Endodermal cell (in vitro differentiated cells): ENCODE measurements at regions not wholly inside any gene's neighbourhood (a gene's known extent, or its start where the extent isn't known, plus 50 kb on each side); places are given as distances from the start of the nearest gene placed in this dataset.
A peak's percentile ranks its signal among the peaks of the same experiment; 100 is the strongest.

ENCODE experiments used
- DNase-seq: peaks from one replicate; pipeline ENCODE4 v3.0.0-alpha.2; 2017
- H3K27ac ChIP-seq: 2 replicates; pipeline ENCODE4 v1.5.1; 2013; ENCODE audit warnings: mild to moderate bottlenecking, low read depth, low read length, moderate library complexity
- H3K27me3 ChIP-seq: 2 replicates; pipeline ENCODE4 v1.6.1; 2013; ENCODE audit warnings: mild to moderate bottlenecking, low read length, moderate library complexity; ENCODE audit not compliant: insufficient read depth, control insufficient read depth, poor library complexity, severe bottlenecking
- H3K36me3 ChIP-seq: 2 replicates; pipeline ENCODE4 v1.7.0; 2013; ENCODE audit warnings: mild to moderate bottlenecking, low read length, moderate library complexity; ENCODE audit not compliant: control insufficient read depth, insufficient read depth
- H3K4me1 ChIP-seq: one replicate; pipeline ENCODE4 v1.7.0; 2013; ENCODE audit warnings: low read length; ENCODE audit not compliant: control insufficient read depth, insufficient read depth
- H3K4me3 ChIP-seq: 2 replicates; pipeline ENCODE4 v1.5.1; 2013; ENCODE audit warnings: mild to moderate bottlenecking, low read length, moderate library complexity
- H3K9ac ChIP-seq: 2 replicates; pipeline ENCODE4 v1.6.1; 2013; ENCODE audit warnings: mild to moderate bottlenecking, low read length, moderate library complexity; ENCODE audit not compliant: poor library complexity, severe bottlenecking; ENCODE audit errors: extremely low read depth
- H3K9me3 ChIP-seq: 2 replicates; pipeline ENCODE4 v1.6.1; 2013; ENCODE audit warnings: mild to moderate bottlenecking, low read length, moderate library complexity; ENCODE audit not compliant: control insufficient read depth
- H3K27ac Mint-ChIP-seq: 2 replicates; pipeline ENCODE4 v1.8.0; 2020; ENCODE audit warnings: mixed read lengths
- H3K27me3 Mint-ChIP-seq: 2 replicates; pipeline ENCODE4 v1.8.0; 2021; ENCODE audit warnings: mild to moderate bottlenecking, mixed read lengths; ENCODE audit not compliant: insufficient read depth
- H3K36me3 Mint-ChIP-seq: 2 replicates; pipeline ENCODE4 v1.8.0; 2020; ENCODE audit warnings: low read depth, mixed read lengths
- H3K4me1 Mint-ChIP-seq: 2 replicates; pipeline ENCODE4 v1.8.0; 2020; ENCODE audit warnings: mixed read lengths
- H3K4me3 Mint-ChIP-seq: 2 replicates; pipeline ENCODE4 v1.8.0; 2020; ENCODE audit warnings: mild to moderate bottlenecking, moderate library complexity, mixed read lengths
- H3K9me3 Mint-ChIP-seq: 2 replicates; pipeline ENCODE4 v1.8.0; 2020; ENCODE audit warnings: mild to moderate bottlenecking, mixed read lengths
- WGBS, 2 experiments: methylation state at CpG; one replicate each; pipeline versions ENCODE4 v1.1.5 to v1.1.7; 2013; ENCODE audit warnings: missing lambda C conversion rate in 2 of 2, mixed read lengths in 1 of 2; ENCODE audit not compliant: insufficient coverage in 1 of 2, insufficient read length in 1 of 2; 5-methylcytosine and 5-hydroxymethylcytosine counted together
- TF ChIP-seq, protein P1 (sequence below): fragments of 200-600 bp; sonication (generic); conservative IDR thresholded peaks from 2 replicates; pipeline ENCODE4 v1.5.0; 2021; ENCODE audit warnings: antibody characterized with exemption, mild to moderate bottlenecking

GRCh38 chr2:35468245-35468644, 887.3 kb upstream of the CRIM1 start:
- Mint-ChIP-seq H3K27ac (no peak overlapping the region), H3K4me1 (peaks cover 5% of the 10 kb centered on the region), H3K9me3 (no peaks in the 10 kb centered on the region), H3K36me3 (peaks cover 7% of the 10 kb centered on the region), H3K27me3 (no peaks in the 10 kb centered on the region), H3K4me3 (no peak overlapping the region)
- H3K9me3 ChIP-seq: no peaks in the 10 kb centered on the region
- TF ChIP-seq, protein P1, sequence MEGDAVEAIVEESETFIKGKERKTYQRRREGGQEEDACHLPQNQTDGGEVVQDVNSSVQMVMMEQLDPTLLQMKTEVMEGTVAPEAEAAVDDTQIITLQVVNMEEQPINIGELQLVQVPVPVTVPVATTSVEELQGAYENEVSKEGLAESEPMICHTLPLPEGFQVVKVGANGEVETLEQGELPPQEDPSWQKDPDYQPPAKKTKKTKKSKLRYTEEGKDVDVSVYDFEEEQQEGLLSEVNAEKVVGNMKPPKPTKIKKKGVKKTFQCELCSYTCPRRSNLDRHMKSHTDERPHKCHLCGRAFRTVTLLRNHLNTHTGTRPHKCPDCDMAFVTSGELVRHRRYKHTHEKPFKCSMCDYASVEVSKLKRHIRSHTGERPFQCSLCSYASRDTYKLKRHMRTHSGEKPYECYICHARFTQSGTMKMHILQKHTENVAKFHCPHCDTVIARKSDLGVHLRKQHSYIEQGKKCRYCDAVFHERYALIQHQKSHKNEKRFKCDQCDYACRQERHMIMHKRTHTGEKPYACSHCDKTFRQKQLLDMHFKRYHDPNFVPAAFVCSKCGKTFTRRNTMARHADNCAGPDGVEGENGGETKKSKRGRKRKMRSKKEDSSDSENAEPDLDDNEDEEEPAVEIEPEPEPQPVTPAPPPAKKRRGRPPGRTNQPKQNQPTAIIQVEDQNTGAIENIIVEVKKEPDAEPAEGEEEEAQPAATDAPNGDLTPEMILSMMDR: no peak
- 51 to 62% methylated on average over 3 of the region's 3 CpGs for WGBS, 2 experiments
- peak overlapping the region; percentile 39 for H3K27ac ChIP-seq
- no peak for DNase-seq
- H3K4me1 ChIP-seq: no peaks in the 10 kb centered on the region
- H3K4me3 ChIP-seq: no peak overlapping the region
- H3K9ac ChIP-seq: no peak overlapping the region
- H3K36me3 ChIP-seq: no peaks in the 10 kb centered on the region
- no peaks in the 10 kb centered on the region for H3K27me3 ChIP-seq

- Mint-ChIP-seq H3K9me3 (no peaks in the 10 kb centered on the region), H3K4me1 (peaks cover 11% of the 10 kb centered on the region), H3K27ac (no peak overlapping the region), H3K27me3 (no peaks in the 10 kb centered on the region), H3K36me3 (no peaks in the 10 kb centered on the region), H3K4me3 (no peak overlapping the region)
- Histone ChIP-seq H3K9me3 (no peaks in the 10 kb centered on the region), H3K4me1 (no peaks in the 10 kb centered on the region), H3K27me3 (no peaks in the 10 kb centered on the region), H3K27ac (no peak overlapping the region), H3K36me3 (no peaks in the 10 kb centered on the region), H3K4me3 (no peak overlapping the region), H3K9ac (no peak overlapping the region)
- no peak for DNase-seq
- TF ChIP-seq, protein P1: no peak
- 83 to 93% methylated on average over 4 to 6 of the region's 6 CpGs for WGBS, 2 experiments
Measured at GRCh38 chr2:35463805-35464596, 891.6 kb upstream of the CRIM1 start.

DNA sequence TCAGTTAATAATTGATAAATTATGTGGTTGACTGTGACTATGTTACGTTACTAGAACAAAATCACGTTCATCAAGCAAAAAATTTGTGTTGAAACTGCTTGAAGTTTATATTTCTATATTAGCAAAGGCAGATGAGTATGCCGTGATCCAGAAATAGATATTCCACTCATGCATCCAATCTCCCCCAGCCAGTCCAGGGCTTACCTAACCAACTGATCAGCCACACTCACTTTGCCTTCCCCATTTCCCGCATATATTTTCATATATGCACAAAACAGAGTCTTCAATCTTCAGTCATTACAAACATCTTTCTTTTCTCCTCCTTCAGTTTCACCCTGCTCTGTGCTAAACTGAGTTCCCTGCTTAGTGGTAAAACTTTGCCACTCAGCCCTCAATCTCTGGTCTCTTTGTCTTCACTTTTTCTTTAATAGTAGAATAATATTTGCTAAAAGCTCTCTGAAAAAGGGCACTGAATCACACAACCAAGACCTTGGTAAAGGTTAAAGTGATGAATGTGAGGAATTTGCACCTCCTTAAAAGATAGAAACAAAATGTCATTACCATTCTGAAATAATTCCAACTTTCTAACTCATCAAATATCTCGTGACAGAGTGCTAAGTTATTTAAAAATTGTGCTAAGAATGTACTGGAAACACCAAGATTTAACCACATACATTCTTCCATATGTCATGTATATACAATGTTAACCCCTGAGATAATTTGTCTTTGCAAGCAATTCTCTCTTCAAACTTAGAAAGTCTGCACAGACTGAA, 893.2 kb upstream of the CRIM1 start:
- no peaks in the 10 kb centered on the region for H3K27me3 Mint-ChIP-seq
- WGBS, 2 experiments: 74 to 90% methylated on average over 2 to 5 of the region's 5 CpGs
- H3K36me3 Mint-ChIP-seq: peaks cover 7% of the 10 kb centered on the region
- peaks cover 6% of the 10 kb centered on the region for H3K4me1 Mint-ChIP-seq
- no peak overlapping the region for H3K4me3 Mint-ChIP-seq
- TF ChIP-seq, protein P1: no peak
- H3K27ac ChIP-seq: no peak overlapping the region
- H3K27me3 ChIP-seq: no peaks in the 10 kb centered on the region
- H3K9me3 Mint-ChIP-seq: no peaks in the 10 kb centered on the region
- no peaks in the 10 kb centered on the region for H3K36me3 ChIP-seq
- H3K9me3 ChIP-seq: no peaks in the 10 kb centered on the region
- DNase-seq: no peak
- no peak overlapping the region for H3K4me3 ChIP-seq
- H3K4me1 ChIP-seq: no peaks in the 10 kb centered on the region
- no peak overlapping the region for H3K9ac ChIP-seq
- H3K27ac Mint-ChIP-seq: no peak overlapping the region
